ENCODE measurements at regions not wholly inside any gene's neighbourhood (a gene's known extent, or its start where the extent isn't known, plus 50 kb on each side); places are given as distances from the start of the nearest gene placed in this dataset.

DNA sequence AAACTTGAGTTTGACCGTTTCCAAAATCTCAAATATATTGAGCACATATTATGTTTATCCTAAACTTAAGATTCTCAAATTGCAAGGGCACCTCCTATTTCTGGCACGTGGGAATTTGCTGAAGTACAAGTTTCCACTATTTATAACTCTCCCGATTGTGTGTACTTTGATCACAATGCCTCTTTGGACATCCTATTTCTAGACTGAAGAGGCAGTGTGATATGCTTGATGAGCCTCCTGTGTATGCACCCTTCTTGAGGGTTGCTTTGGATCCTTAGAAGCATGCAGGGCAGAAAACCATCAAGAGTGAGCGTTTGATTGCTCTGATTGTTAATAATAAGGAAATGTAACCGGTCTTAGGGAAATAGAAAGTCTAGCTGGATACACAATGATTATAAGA, 218.9 kb upstream of the RBM19 start:
- TF ChIP-seq SIN3A (IDR thresholded peaks at IDR 0.05; ENCODE audit: borderline replicate concordance, insufficient read depth, low read length), result no peak
- no peak for TF ChIP-seq POLR2AphosphoS5 (IDR thresholded peaks at IDR 0.05; ENCODE audit: low read depth, low read length)
- no peak for TF ChIP-seq FOXP2 (optimal IDR thresholded peaks at IDR 0.05; ENCODE audit: borderline replicate concordance, extremely low read depth, extremely low read length, insufficient read depth)
- TF ChIP-seq TAF1 (IDR thresholded peaks at IDR 0.05; ENCODE audit: borderline replicate concordance, insufficient read depth, low read length), result no peak
- TF ChIP-seq, protein P1, sequence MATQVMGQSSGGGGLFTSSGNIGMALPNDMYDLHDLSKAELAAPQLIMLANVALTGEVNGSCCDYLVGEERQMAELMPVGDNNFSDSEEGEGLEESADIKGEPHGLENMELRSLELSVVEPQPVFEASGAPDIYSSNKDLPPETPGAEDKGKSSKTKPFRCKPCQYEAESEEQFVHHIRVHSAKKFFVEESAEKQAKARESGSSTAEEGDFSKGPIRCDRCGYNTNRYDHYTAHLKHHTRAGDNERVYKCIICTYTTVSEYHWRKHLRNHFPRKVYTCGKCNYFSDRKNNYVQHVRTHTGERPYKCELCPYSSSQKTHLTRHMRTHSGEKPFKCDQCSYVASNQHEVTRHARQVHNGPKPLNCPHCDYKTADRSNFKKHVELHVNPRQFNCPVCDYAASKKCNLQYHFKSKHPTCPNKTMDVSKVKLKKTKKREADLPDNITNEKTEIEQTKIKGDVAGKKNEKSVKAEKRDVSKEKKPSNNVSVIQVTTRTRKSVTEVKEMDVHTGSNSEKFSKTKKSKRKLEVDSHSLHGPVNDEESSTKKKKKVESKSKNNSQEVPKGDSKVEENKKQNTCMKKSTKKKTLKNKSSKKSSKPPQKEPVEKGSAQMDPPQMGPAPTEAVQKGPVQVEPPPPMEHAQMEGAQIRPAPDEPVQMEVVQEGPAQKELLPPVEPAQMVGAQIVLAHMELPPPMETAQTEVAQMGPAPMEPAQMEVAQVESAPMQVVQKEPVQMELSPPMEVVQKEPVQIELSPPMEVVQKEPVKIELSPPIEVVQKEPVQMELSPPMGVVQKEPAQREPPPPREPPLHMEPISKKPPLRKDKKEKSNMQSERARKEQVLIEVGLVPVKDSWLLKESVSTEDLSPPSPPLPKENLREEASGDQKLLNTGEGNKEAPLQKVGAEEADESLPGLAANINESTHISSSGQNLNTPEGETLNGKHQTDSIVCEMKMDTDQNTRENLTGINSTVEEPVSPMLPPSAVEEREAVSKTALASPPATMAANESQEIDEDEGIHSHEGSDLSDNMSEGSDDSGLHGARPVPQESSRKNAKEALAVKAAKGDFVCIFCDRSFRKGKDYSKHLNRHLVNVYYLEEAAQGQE (IDR thresholded peaks at IDR 0.05; ENCODE audit: insufficient read depth in 1 of 2, low read depth in 2 of 2, low read length in 2 of 2), result no peak

GRCh38 chr12:114174326-114174725, 208.2 kb upstream of the RBM19 start:
- TF ChIP-seq FOXP2 (optimal IDR thresholded peaks at IDR 0.05; ENCODE audit: borderline replicate concordance, extremely low read depth, extremely low read length, insufficient read depth), result no peak
- TF ChIP-seq TAF1 (IDR thresholded peaks at IDR 0.05; ENCODE audit: borderline replicate concordance, insufficient read depth, low read length), result no peak
- no peak for TF ChIP-seq SIN3A (IDR thresholded peaks at IDR 0.05; ENCODE audit: borderline replicate concordance, insufficient read depth, low read length)
- TF ChIP-seq, protein P1 (IDR thresholded peaks at IDR 0.05; ENCODE audit: insufficient read depth in 1 of 2, low read depth in 2 of 2, low read length in 2 of 2), result no peak
- TF ChIP-seq POLR2AphosphoS5 (IDR thresholded peaks at IDR 0.05; ENCODE audit: low read depth, low read length), result no peak

DNA sequence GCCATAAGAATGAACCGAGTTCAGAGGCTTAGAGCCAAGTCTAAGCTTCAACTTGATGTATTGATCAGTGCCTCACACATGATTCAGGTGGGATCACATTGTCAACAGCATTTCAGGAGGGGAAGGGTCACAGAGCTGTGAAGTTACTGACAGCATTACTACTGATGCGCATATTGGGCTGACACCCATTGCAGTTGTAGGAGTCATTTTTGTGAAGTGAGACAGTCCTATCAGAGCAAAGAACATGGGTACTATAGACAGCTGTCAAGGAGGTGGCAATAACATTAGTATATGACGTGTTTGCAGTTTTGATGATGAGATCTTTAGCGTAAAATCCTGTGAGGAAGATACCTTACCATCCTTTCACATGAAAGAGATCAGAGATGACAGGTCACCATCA, 206.0 kb upstream of the RBM19 start:
- TF ChIP-seq POLR2AphosphoS5 (IDR thresholded peaks at IDR 0.05; ENCODE audit: low read depth, low read length) (no peak), FOXP2 (optimal IDR thresholded peaks at IDR 0.05; ENCODE audit: borderline replicate concordance, extremely low read depth, extremely low read length, insufficient read depth) (no peak)

DNA sequence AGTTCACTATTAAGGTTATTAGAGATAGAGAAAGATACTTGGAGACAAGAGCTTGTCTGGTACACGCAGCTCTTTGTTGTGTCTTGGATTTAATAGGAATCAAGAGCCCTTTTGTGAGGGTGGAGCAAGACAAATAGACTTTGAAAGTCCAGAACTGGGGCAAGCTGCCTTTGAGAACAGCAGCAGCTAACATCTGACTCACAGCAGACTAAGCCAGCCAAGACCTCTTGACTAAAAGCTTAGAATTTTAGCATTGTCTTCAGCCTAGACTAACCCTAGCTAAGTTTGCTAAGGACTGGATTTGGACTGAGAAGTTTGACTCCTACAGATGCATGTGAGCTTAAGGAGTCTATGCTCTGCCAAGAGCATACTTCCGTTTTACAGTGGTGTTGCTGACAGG, 201.9 kb upstream of the RBM19 start:
- TF ChIP-seq, protein P1 (IDR thresholded peaks at IDR 0.05; ENCODE audit: insufficient read depth in 1 of 2, low read depth in 2 of 2, low read length in 2 of 2), result no peak
- TF ChIP-seq FOXP2 (optimal IDR thresholded peaks at IDR 0.05; ENCODE audit: borderline replicate concordance, extremely low read depth, extremely low read length, insufficient read depth) (no peak), POLR2AphosphoS5 (IDR thresholded peaks at IDR 0.05; ENCODE audit: low read depth, low read length) (no peak), TAF1 (IDR thresholded peaks at IDR 0.05; ENCODE audit: borderline replicate concordance, insufficient read depth, low read length) (no peak), SIN3A (IDR thresholded peaks at IDR 0.05; ENCODE audit: borderline replicate concordance, insufficient read depth, low read length) (no peak)

DNA sequence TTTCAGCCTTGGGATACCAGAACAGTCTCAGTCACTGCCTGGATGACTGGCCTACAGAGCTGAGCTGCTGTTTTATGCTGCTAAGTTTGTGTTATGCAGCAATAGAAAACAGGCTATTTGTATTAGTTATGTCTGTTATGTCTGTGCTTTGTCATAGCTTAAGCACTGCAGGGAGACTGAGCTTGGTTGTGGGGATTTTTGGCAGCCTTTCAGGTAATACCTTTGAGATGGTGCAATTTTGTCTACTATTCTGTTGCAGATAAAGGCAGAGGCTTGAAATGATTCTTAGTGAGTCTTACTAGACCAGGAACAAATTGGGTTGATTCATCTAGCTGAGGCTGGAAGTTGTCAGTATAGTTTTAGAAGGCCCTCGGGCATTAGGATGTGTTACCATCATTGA, 201.3 kb upstream of the RBM19 start:
- TF ChIP-seq SIN3A (IDR thresholded peaks at IDR 0.05; ENCODE audit: borderline replicate concordance, insufficient read depth, low read length) (no peak), TAF1 (IDR thresholded peaks at IDR 0.05; ENCODE audit: borderline replicate concordance, insufficient read depth, low read length) (no peak), POLR2AphosphoS5 (IDR thresholded peaks at IDR 0.05; ENCODE audit: low read depth, low read length) (no peak), FOXP2 (optimal IDR thresholded peaks at IDR 0.05; ENCODE audit: borderline replicate concordance, extremely low read depth, extremely low read length, insufficient read depth) (no peak)
- TF ChIP-seq, protein P1 (IDR thresholded peaks at IDR 0.05; ENCODE audit: insufficient read depth in 1 of 2, low read depth in 2 of 2, low read length in 2 of 2), result no peak
